Stimulated activated CD8-positive, alpha-beta memory T cell treated with anti-CD3 and anti-CD28 coated beads, Interleukin-2, amount 100 ng/mL, for 48 hours (primary cell): ENCODE measurements at regions not wholly inside any gene's neighbourhood (a gene's known extent, or its start where the extent isn't known, plus 50 kb on each side); places are given as distances from the start of the nearest gene placed in this dataset.

Source experiments
- DNase-seq, 2 donors: peaks; one replicate each; pipeline ENCODE4 v3.0.0-alpha.2; 2020; ENCODE audit warnings: low read depth in 2 of 2

- DNase-seq, result no peak
These were observed 93.2 kb upstream of the ADAMTS16 start for GRCh38 chr5:5046680-5047502.

GRCh38 chr5:5050801-5051200 lies 89.3 kb upstream of the ADAMTS16 start:
- DNase-seq, result no peak

- no peak for DNase-seq
These were observed 84.4 kb upstream of the ADAMTS16 start for GRCh38 chr5:5055712-5056111.

- DNase-seq, result no peak
These were observed 78.3 kb upstream of the ADAMTS16 start for GRCh38 chr5:5061836-5062235.

- no peak for DNase-seq
These were observed 77.4 kb upstream of the ADAMTS16 start for GRCh38 chr5:5062525-5063302.

GRCh38 chr5:5063533-5063953 lies 76.6 kb upstream of the ADAMTS16 start:
- DNase-seq, result no peak

- DNase-seq, result no peak
These were observed 74.7 kb upstream of the ADAMTS16 start for GRCh38 chr5:5065472-5065871.

GRCh38 chr5:5066276-5067186 lies 73.6 kb upstream of the ADAMTS16 start:
- no peak for DNase-seq

GRCh38 chr5:5069851-5070250 lies 70.3 kb upstream of the ADAMTS16 start:
- no peak for DNase-seq

- no peak for DNase-seq
These were observed 68.6 kb upstream of the ADAMTS16 start for GRCh38 chr5:5071554-5071953.

GRCh38 chr5:5077236-5077635 lies 62.9 kb upstream of the ADAMTS16 start:
- no peak for DNase-seq

GRCh38 chr5:5078009-5078897 lies 61.9 kb upstream of the ADAMTS16 start:
- DNase-seq, result no peak

- no peak for DNase-seq
These were observed 60.3 kb upstream of the ADAMTS16 start for GRCh38 chr5:5079876-5080275.

GRCh38 chr5:5080790-5081189 lies 59.3 kb upstream of the ADAMTS16 start:
- no peak for DNase-seq

GRCh38 chr5:5085381-5085780 lies 54.7 kb upstream of the ADAMTS16 start:
- no peak for DNase-seq

- no peak for DNase-seq
These were observed 50.1 kb upstream of the ADAMTS16 start for GRCh38 chr5:5089895-5090649.
